ENCODE measurements at regions not wholly inside any gene's neighbourhood (a gene's known extent, or its start where the extent isn't known, plus 50 kb on each side); places are given as distances from the start of the nearest gene placed in this dataset.
"Not testable (repeated sequence)": the region's sequence is repeated elsewhere in the genome, so short reads cannot be mapped to it uniquely, and the experiment has no call there.

DNA sequence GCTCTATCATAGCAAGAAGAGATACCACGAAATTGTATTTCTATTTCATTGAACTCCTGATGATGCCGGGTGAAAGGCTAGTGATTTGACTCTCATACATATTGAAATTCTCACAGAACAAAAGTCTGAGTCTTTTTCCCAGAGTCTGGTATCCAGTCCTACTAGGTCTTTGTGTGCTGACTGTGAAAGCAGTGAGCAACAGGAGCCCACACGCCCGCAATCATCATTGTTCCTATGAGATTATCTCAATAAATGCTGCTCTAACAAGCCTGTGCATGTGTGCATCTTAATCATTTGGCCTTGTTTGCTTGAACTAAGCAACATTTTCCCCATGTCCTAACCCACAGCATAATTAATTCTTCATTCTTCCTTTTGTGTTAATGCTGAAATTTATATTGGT, 1466.0 kb downstream of the CDH11 start:
- no peaks in the 10 kb centered on the region for H3K27me3 ChIP-seq (ENCODE audit: control insufficient read depth, insufficient read depth, low read length)
- H3K36me3 ChIP-seq (ENCODE audit: control insufficient read depth, insufficient read depth, low read length), result no peaks in the 10 kb centered on the region
- no peak overlapping the region for H3K4me3 ChIP-seq (ENCODE audit: low read depth, low read length)
- no peak for TF ChIP-seq CTCF (IDR thresholded peaks at IDR 0.05; ENCODE audit: insufficient read depth, low read length, severe bottlenecking)
- DNase-seq (ENCODE audit: low read depth) (peak; percentile 94), FAIRE-seq (no peak)

DNA sequence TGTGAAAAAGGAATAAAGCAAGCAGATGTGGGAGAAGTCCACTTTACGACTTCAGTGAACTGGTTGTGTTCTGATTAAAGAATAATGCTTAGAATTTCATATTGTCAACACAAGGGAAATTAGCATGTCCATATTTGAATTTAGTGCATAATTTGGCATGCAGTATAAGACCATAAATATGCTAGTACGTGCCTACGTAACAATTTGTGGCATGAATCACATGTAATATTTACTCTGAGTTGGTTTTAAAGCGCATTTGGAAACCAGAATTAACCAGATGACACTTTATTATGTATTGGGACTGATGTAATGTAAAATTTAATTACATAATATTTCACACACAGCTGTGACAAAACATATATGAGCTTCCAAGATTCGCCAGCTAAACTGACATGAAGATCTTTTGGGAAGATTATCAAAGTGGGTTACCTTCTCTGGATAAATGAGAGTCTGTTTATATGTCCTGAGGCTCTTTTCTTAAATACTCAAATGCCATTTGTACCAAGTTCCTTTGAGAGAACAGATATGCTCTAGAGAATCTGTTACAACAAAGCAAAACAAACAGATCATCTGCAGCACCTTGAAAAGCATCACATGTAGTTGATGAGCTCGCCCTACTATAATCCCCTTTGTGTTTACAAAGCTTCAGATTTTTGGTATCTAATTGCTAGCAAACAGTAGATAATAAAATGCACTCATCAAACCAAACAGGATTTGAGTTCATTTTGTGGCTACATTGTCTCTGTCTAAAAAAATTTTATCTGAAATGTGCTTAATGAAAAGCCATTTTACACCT, 1468.6 kb downstream of the CDH11 start:
- Histone ChIP-seq H3K4me3 (ENCODE audit: low read depth, low read length) (no peak overlapping the region), H3K36me3 (ENCODE audit: control insufficient read depth, insufficient read depth, low read length) (no peaks in the 10 kb centered on the region), H3K27me3 (ENCODE audit: control insufficient read depth, insufficient read depth, low read length) (no peaks in the 10 kb centered on the region)
- peak; percentile 19 for DNase-seq (ENCODE audit: low read depth)
- no peak for TF ChIP-seq CTCF (IDR thresholded peaks at IDR 0.05; ENCODE audit: insufficient read depth, low read length, severe bottlenecking)
- FAIRE-seq, result no peak

GRCh38 chr16:63652091-63652490, 1469.8 kb downstream of the CDH11 start:
- Histone ChIP-seq H3K27me3 (ENCODE audit: control insufficient read depth, insufficient read depth, low read length) (no peaks in the 10 kb centered on the region), H3K36me3 (ENCODE audit: control insufficient read depth, insufficient read depth, low read length) (no peaks in the 10 kb centered on the region), H3K4me3 (ENCODE audit: low read depth, low read length) (no peak overlapping the region)
- FAIRE-seq (no peak), DNase-seq (ENCODE audit: low read depth) (no peak)
- no peak for TF ChIP-seq CTCF (IDR thresholded peaks at IDR 0.05; ENCODE audit: insufficient read depth, low read length, severe bottlenecking)

DNA sequence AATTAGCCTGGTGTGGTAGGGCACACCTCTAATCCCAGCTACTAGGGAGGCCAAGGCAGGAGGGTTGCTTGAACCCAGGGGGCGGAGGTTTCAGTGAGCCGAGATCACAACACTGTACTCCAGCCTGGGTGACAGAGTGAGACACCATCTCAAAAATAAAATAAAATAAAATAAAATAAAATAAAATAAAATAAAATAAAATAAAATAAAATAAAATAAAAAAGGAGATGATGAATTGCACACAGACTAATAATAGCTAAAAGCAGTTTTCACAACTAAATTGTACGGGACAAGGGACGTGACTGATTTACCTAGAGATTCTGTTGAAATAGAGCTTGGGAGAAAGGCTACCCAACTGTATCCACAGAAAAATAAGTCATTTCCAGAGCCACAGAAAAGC, 1471.3 kb downstream of the CDH11 start:
- no peak overlapping the region for H3K4me3 ChIP-seq (ENCODE audit: low read depth, low read length)
- no peak for FAIRE-seq
- H3K36me3 ChIP-seq (ENCODE audit: control insufficient read depth, insufficient read depth, low read length), result no peaks in the 10 kb centered on the region
- TF ChIP-seq CTCF (IDR thresholded peaks at IDR 0.05; ENCODE audit: insufficient read depth, low read length, severe bottlenecking), result no peak
- no peaks in the 10 kb centered on the region for H3K27me3 ChIP-seq (ENCODE audit: control insufficient read depth, insufficient read depth, low read length)
- DNase-seq (ENCODE audit: low read depth), result no peak

- FAIRE-seq; DNase-seq (ENCODE audit: low read depth); H3K36me3 ChIP-seq (ENCODE audit: control insufficient read depth, insufficient read depth, low read length); H3K27me3 ChIP-seq (ENCODE audit: control insufficient read depth, insufficient read depth, low read length); H3K4me3 ChIP-seq (ENCODE audit: low read depth, low read length): not testable (repeated sequence)
Observed at GRCh38 chr16:63633706-63634445, 1488.0 kb downstream of the CDH11 start.

GRCh38 chr16:63629272-63629671, 1492.6 kb downstream of the CDH11 start:
- Histone ChIP-seq H3K36me3 (ENCODE audit: control insufficient read depth, insufficient read depth, low read length) (no peaks in the 10 kb centered on the region), H3K27me3 (ENCODE audit: control insufficient read depth, insufficient read depth, low read length) (no peaks in the 10 kb centered on the region), H3K4me3 (ENCODE audit: low read depth, low read length) (no peak overlapping the region)
- no peak for DNase-seq (ENCODE audit: low read depth)
- FAIRE-seq, result no peak
- no peak for TF ChIP-seq CTCF (IDR thresholded peaks at IDR 0.05; ENCODE audit: insufficient read depth, low read length, severe bottlenecking)

All from bronchial epithelial cell (primary cell).